Dermis blood vessel endothelial cell (primary cell): ENCODE measurements at regions not wholly inside any gene's neighbourhood (a gene's known extent, or its start where the extent isn't known, plus 50 kb on each side); places are given as distances from the start of the nearest gene placed in this dataset.
A peak's percentile ranks its signal among the peaks of the same experiment; 100 is the strongest.

ENCODE experiments used
- DNase-seq: peaks from one replicate; pipeline ENCODE4 v3.0.0; 2010

- no peak for DNase-seq
Measured at GRCh38 chr11:80173371-80174136, 732.7 kb upstream of the TENM4 start.

DNA sequence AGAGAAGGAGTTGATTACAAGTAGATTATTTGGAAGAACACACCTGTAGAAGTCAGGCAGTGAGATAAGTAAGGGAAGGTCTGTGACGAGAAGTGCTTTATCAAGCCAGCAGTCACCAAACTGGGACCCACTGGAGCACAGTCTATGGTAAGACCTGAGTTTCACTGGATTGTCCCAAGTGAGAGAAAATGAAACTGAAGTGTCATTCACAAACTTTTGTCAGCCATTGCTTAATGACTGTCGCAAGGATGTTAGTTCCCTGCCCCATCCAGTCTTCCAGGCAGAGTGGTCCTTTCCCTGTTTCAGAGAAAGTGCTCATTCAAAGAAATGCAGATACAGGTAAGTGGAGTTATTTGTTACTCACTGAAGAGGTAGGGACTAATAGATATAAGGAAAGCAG is 728.0 kb upstream of the TENM4 start:
- DNase-seq, result no peak

GRCh38 chr11:80167766-80168165 is 726.9 kb upstream of the TENM4 start:
- no peak for DNase-seq

GRCh38 chr11:80165744-80166143 is 724.9 kb upstream of the TENM4 start:
- no peak for DNase-seq

GRCh38 chr11:80163441-80163840 is 722.6 kb upstream of the TENM4 start:
- no peak for DNase-seq

DNA sequence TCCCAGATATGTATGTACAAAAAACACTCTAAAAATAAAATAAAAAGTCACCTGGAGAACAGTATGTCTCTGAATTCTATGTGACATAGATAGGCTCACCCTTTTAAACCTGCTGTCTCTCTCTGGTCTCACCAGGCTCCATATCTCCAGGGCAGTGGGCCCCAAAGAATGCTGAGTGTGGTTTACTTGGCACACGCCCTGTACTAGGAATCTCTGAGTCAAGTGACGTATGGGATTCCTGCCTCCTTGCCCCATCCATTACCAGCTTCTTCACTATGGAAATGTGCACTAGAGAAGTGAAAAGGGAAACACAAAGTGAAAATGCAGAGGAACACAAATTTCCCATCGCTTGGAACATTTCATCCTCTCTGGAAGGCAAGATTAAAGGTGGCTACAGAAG is 722.2 kb upstream of the TENM4 start:
- DNase-seq, result no peak

DNA sequence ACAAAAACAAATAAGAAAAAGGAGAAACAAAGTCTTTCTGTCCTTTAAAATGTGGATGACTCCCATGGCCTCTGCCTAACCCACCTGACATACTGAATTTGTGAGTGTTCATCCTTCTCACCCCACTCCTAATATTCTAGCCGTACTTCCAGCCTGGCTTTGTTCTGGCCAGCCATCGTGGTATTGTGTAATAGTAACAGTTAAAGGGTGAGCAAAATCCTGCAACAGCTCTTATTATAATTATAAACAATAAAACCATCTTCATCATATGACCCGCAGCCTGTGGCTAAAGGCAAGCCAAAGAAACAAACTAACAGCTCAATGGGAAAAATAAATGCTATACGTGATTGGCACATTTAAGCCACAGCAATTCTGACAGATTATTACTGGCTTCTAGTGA is 721.6 kb upstream of the TENM4 start:
- no peak for DNase-seq

GRCh38 chr11:80157447-80157846 is 716.6 kb upstream of the TENM4 start:
- DNase-seq, result no peak

GRCh38 chr11:80156062-80156461 is 715.2 kb upstream of the TENM4 start:
- no peak for DNase-seq

GRCh38 chr11:80155412-80156017 is 714.7 kb upstream of the TENM4 start:
- DNase-seq, result peak; percentile 1

DNA sequence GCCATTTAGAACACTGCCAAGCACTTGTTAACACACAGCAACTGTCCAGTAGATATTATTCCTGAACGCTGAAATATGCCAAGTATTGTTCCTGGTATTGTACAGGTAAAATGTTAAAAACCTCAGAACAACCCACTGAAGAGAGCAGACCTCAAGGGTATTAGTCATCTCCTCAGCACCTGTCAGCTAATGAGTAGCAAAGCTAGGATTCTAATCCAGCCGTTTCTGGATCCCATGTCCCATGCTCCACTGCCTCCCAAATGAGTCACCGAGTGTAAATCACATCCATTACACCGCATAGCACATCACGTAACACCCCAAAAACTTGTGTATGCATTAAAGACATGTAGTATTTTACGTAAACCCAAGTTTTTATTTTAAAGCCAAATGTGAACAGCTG is 705.4 kb upstream of the TENM4 start:
- no peak for DNase-seq

GRCh38 chr11:80144897-80145594 is 704.2 kb upstream of the TENM4 start:
- DNase-seq, result no peak

DNA sequence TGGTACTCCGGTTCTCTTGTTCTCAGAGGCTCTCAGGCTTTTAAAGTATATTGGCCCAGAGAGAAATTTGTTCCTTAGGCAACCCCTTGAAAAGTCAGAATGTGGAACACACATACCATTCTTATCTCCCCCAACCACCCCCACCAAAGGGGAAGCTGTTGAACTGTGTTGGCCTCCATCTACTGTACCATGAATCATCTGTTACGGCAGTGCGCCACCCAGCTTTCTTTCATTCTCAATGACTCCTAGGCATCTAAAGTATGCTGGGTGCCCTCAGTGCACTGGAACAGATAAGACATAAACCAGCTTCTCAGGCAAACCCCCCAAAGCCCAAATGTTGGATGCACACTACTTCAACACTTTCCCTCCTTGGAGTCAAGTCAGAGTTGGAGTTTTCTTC is 696.2 kb upstream of the TENM4 start:
- no peak for DNase-seq

DNA sequence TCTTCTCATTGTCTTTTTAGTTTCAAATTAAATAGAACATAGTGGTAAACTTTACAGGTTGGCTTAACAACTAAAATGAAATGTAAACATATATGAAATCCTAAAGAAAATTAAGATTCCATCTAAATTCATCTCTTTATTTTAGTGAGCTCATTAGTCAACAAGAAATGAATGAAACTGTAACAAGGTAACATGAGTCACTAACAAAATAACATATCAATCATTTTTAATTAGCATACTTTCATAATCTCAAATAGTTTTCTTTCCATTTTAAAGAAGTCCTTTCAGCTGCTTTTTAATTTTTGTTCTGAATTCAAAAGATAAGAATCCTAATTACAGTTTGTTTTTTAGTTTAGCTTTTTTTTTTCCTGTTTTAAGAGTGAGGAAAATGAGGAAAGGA is 688.6 kb upstream of the TENM4 start:
- no peak for DNase-seq

DNA sequence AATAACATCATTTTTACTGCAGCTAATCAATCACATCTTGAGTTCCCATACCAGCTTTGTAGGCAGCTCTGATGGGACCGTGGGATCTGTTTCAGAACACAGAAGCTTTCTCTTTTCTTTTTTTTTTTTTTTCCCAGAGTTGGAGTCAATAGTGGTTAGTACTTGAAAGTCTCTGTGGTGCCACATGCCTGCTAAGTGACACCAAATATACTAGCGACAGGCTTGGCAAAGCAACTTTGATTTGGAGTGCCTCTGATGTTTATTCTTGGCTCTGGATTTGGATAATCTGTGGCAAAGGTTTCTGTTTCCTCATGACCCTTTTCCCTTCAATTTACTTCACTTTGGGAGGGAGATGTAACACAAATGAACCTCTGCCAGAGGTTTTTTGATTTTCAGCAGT is 681.4 kb upstream of the TENM4 start:
- no peak for DNase-seq

DNA sequence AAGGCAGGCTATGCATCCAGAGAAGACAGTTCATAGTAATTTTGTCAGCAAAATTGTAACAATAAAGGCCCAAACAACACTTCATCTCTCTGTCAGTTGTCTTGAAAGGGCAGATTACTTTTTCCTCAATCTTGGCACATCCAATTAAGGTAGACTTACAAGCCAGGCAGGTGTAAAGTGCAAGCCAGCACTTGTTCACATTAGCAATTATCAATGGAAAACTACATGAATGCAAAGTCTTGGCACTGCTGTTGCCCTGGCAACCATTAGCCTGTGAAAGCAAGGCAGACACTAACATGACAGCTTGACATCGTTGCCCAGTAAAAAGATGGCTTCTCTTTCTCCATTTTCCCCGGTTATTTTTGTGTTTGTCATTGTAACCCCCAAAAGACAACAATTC is 677.2 kb upstream of the TENM4 start:
- no peak for DNase-seq

- DNase-seq, result no peak
Measured at GRCh38 chr11:80116796-80117195, 676.0 kb upstream of the TENM4 start.

- DNase-seq, result no peak
Measured at GRCh38 chr11:80109652-80110051, 668.8 kb upstream of the TENM4 start.

DNA sequence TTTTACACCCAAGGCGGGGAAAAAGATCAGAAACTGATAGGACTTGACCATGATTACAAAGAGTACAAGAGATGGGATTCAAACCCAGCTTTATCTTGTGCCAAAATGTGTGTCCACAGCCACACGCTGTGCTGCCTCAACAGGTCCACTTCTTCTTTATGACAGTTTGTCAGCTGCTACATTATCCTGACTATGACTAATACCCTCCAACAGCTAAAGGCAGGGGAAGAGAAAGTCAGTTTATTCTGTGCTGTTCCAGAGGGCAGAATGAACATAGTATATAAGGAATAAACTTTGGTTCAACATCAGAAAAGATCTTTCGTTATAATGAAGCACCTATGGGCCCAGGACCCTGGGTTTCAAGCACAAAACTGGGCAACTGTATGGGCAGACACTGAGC is 668.2 kb upstream of the TENM4 start:
- DNase-seq, result no peak

DNA sequence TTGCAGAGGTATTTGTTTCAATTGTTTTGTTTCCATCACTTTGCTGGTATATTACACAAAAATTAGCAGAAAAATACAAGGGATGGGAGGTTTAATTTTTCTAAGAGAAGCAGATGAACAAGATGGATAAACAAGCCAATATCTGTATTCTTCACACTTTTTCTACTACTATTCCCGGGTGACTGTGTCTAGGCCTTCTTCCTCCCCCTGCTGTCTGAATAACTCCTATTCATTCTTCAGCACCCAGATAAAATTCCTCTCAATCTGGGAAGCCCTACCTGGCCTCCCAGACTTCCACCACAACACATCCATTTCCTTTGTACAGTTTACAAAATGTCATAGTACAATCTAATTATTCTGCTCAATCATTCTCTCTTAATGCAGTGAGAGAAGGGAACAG is 666.6 kb upstream of the TENM4 start:
- DNase-seq, result no peak

DNA sequence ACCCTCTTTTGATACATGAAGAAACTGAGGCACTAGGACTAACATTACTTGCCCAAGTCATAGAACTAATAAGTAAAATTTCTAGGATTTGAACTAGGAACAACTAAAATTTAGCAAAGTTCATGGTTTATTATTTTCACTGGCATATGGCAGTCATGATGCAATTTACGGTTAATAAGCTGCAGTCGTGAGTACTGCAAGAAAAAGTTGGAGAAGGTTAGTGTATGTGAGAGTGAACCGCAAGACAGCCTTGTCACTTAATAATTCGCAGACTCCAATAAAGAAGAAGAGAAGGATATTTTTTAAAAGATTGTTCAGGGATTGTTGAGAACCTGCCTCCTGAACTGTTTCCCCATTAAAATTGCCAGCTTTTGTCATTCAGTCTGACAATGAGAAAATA is 663.4 kb upstream of the TENM4 start:
- no peak for DNase-seq

DNA sequence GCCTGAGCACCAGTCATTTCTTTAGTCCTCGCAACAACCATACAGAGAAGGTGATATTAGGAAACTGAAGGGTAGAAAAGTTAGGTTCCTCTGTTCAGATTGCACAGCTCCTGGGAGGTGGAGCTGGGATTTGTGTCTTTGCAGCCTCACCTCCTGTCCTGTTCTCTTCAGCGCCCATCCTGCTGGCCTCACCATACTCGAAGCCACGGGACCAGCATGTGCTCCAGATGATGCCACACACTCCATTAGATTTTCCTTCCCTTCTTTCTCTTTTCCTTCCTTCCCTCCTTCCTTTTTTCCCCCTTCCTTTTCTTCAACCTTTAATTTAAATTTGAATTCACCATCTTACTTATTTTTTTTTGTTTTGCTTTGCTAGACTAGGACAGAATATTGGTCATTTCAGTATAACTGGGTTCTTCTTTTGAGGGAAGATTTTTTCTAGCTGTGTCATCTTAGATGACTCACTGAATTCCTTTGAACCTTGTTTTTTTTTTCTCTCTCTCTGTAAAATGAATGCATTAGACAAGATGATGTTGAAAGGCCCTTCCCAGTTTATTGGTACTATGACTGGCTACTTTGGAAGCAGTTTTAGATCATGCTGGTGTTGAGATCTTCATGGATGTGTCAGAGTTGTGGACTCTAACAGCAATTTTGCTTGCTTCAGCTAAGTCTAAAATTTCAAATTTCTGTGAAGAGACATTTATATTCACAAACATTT is 662.5 kb upstream of the TENM4 start:
- no peak for DNase-seq

DNA sequence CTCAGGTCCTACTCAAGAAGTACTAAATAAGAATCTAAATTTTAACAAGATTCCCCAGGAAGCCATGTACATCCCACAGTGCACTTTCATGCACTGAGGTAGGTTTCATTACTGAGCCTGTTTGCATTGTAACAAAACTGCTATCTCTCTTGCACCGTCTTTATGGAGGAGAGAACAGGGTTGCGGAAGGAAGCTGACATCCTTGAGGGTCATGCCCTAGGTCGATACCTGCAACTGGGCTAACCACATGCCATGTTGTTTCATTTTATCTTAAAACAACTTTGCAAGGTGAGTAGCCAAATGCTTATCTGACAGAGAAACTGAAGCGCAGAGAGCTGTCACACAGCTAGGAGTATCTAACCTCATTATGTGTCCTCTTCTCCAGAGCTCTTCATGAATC is 656.3 kb upstream of the TENM4 start:
- DNase-seq, result no peak

DNA sequence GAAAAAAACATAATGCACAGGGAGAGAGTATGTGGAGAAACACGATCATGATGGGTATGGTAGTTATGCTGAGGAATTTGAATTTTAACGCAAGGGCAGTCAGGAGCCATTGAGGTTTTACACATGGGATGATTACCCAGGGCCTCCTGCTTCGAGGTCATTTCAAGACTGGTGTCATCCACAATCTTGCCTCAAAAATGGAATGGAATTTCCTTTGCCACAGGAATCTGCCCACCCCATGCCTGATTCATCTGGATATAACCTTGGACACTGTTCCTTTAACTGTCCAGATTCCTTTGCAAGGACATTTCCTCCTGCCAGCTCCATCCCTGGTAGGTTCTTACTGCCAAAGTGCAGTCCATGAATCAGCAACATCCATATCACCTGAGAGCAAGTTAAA is 655.9 kb upstream of the TENM4 start:
- no peak for DNase-seq
